ENCODE measurements at regions not wholly inside any gene's neighbourhood (a gene's known extent, or its start where the extent isn't known, plus 50 kb on each side); places are given as distances from the start of the nearest gene placed in this dataset.

GRCh38 chr5:126070481-126070880 is 352.7 kb upstream of the GRAMD2B start:
- H3K27me3 ChIP-seq = no peaks in the 10 kb centered on the region
- DNase-seq = no peak
- no peaks in the 10 kb centered on the region for H3K36me3 ChIP-seq
- no peak overlapping the region for H3K4me3 ChIP-seq
- TF ChIP-seq POLR2AphosphoS5 (IDR thresholded peaks at IDR 0.05) = no peak
- no peak for TF ChIP-seq POLR2A (IDR thresholded peaks at IDR 0.05)
- TF ChIP-seq EP300 (IDR thresholded peaks at IDR 0.05; ENCODE audit: low read depth) = no peak
- no peak for TF ChIP-seq CTCF (IDR thresholded peaks at IDR 0.05)
- no peaks in the 10 kb centered on the region for H3K4me1 ChIP-seq
- intact Hi-C loops (cut with DNase I; ENCODE audit: low total_unique reads) = no loop called here
- 85% methylated on average over 2 of the region's 2 CpGs; no CpG with 5 or more reads in 1 of the 2 donors for WGBS, 2 donors (ENCODE audit: low coverage in 1 of 2)
- H3K27ac ChIP-seq = no peak overlapping the region
- peaks cover 0 to 3% of the 10 kb centered on the region in 2 donors for H3K9me3 ChIP-seq
- in situ Hi-C loops (cut with MboI; ENCODE audit: low pct_ligation_motif_present in 1 of 4, low pct_unique_long_range_greater_than_20kb in 1 of 4, low sequenced_read_pairs in 3 of 4) = no loop called here

GRCh38 chr5:126074538-126074937 is 348.7 kb upstream of the GRAMD2B start:
- in situ Hi-C loops (cut with MboI; ENCODE audit: low pct_ligation_motif_present in 1 of 4, low pct_unique_long_range_greater_than_20kb in 1 of 4, low sequenced_read_pairs in 3 of 4) = no loop called here
- H3K36me3 ChIP-seq = no peaks in the 10 kb centered on the region
- WGBS, 2 donors (ENCODE audit: low coverage in 1 of 2) = 78 to 83% methylated on average over 1 of the region's 1 CpG
- DNase-seq = no peak
- intact Hi-C loops (cut with DNase I; ENCODE audit: low total_unique reads) = no loop called here
- no peak overlapping the region for H3K27ac ChIP-seq
- H3K27me3 ChIP-seq = no peaks in the 10 kb centered on the region
- peaks cover 0 to 3% of the 10 kb centered on the region in 2 donors for H3K9me3 ChIP-seq
- no peaks in the 10 kb centered on the region for H3K4me1 ChIP-seq
- TF ChIP-seq EP300 (IDR thresholded peaks at IDR 0.05; ENCODE audit: low read depth) (no peak), CTCF (IDR thresholded peaks at IDR 0.05) (no peak), POLR2AphosphoS5 (IDR thresholded peaks at IDR 0.05) (no peak), POLR2A (IDR thresholded peaks at IDR 0.05) (no peak)
- H3K4me3 ChIP-seq = no peak overlapping the region

GRCh38 chr5:126079266-126079665 is 343.9 kb upstream of the GRAMD2B start:
- in situ Hi-C loops (cut with MboI; ENCODE audit: low pct_ligation_motif_present in 1 of 4, low pct_unique_long_range_greater_than_20kb in 1 of 4, low sequenced_read_pairs in 3 of 4) = no loop called here
- WGBS, 2 donors (ENCODE audit: low coverage in 1 of 2) = 32 to 100% methylated on average over 1 to 3 of the region's 3 CpGs
- intact Hi-C loops (cut with DNase I; ENCODE audit: low total_unique reads) = no loop called here

GRCh38 chr5:126081209-126081608 is 342.0 kb upstream of the GRAMD2B start:
- in situ Hi-C loops (cut with MboI; ENCODE audit: low pct_ligation_motif_present in 1 of 4, low pct_unique_long_range_greater_than_20kb in 1 of 4, low sequenced_read_pairs in 3 of 4) (no loop called here), intact Hi-C loops (cut with DNase I; ENCODE audit: low total_unique reads) (no loop called here)
- no peak for DNase-seq
- Histone ChIP-seq H3K27me3 (no peaks in the 10 kb centered on the region), H3K4me1 (no peaks in the 10 kb centered on the region), H3K9me3 (peaks cover 0 to 15% of the 10 kb centered on the region in 2 donors), H3K36me3 (no peaks in the 10 kb centered on the region), H3K27ac (no peak overlapping the region), H3K4me3 (no peak overlapping the region)
- WGBS, 2 donors (ENCODE audit: low coverage in 1 of 2) = 93 to 94% methylated on average over 2 of the region's 2 CpGs
- no peak for TF ChIP-seq CTCF (IDR thresholded peaks at IDR 0.05)
- TF ChIP-seq EP300 (IDR thresholded peaks at IDR 0.05; ENCODE audit: low read depth) = no peak
- no peak for TF ChIP-seq POLR2A (IDR thresholded peaks at IDR 0.05)
- TF ChIP-seq POLR2AphosphoS5 (IDR thresholded peaks at IDR 0.05) = no peak

More at GRCh38 chr5:126079266-126079665, 343.9 kb upstream of the GRAMD2B start:
- Histone ChIP-seq H3K36me3 (no peaks in the 10 kb centered on the region), H3K27me3 (no peaks in the 10 kb centered on the region), H3K4me1 (no peaks in the 10 kb centered on the region), H3K27ac (no peak overlapping the region), H3K9me3 (peaks cover 0 to 10% of the 10 kb centered on the region in 2 donors), H3K4me3 (no peak overlapping the region)
- TF ChIP-seq POLR2A (IDR thresholded peaks at IDR 0.05) = no peak
- TF ChIP-seq POLR2AphosphoS5 (IDR thresholded peaks at IDR 0.05) = no peak
- no peak for TF ChIP-seq CTCF (IDR thresholded peaks at IDR 0.05)
- no peak for TF ChIP-seq EP300 (IDR thresholded peaks at IDR 0.05; ENCODE audit: low read depth)
- DNase-seq = no peak
